HG03378 (cell line): ENCODE measurements at regions not wholly inside any gene's neighbourhood (a gene's known extent, or its start where the extent isn't known, plus 50 kb on each side); places are given as distances from the start of the nearest gene placed in this dataset.

Source experiments
- ATAC-seq: cut with Tn5 transposase; IDR thresholded peaks from one replicate; pipeline ENCODE4 v1.9.1; 2021; ENCODE audit warnings: mild to moderate bottlenecking, moderate library complexity; ENCODE audit not compliant: unreplicated experiment

GRCh38 chr12:127687181-127687580, 579.8 kb upstream of the TMEM132C start:
- no peak for ATAC-seq

GRCh38 chr12:127688906-127689428, 578.0 kb upstream of the TMEM132C start:
- no peak for ATAC-seq

- ATAC-seq, result no peak
These were observed 576.8 kb upstream of the TMEM132C start for GRCh38 chr12:127690161-127690560.

- no peak for ATAC-seq
These were observed 570.0 kb upstream of the TMEM132C start for GRCh38 chr12:127696963-127697362.

- no peak for ATAC-seq
These were observed 563.9 kb upstream of the TMEM132C start for GRCh38 chr12:127703026-127703425.

GRCh38 chr12:127711108-127711507, 555.9 kb upstream of the TMEM132C start:
- no peak for ATAC-seq

GRCh38 chr12:127712561-127712960, 554.4 kb upstream of the TMEM132C start:
- no peak for ATAC-seq

GRCh38 chr12:127716166-127716565, 550.8 kb upstream of the TMEM132C start:
- no peak for ATAC-seq

- no peak for ATAC-seq
These were observed 549.7 kb upstream of the TMEM132C start for GRCh38 chr12:127717278-127717677.

- no peak for ATAC-seq
These were observed 546.6 kb upstream of the TMEM132C start for GRCh38 chr12:127720334-127720733.

GRCh38 chr12:127722611-127723010, 544.4 kb upstream of the TMEM132C start:
- ATAC-seq, result no peak

- ATAC-seq, result no peak
These were observed 543.7 kb upstream of the TMEM132C start for GRCh38 chr12:127723251-127723650.

- ATAC-seq, result no peak
These were observed 540.2 kb upstream of the TMEM132C start for GRCh38 chr12:127726671-127727315.

- ATAC-seq, result no peak
These were observed 538.7 kb upstream of the TMEM132C start for GRCh38 chr12:127728285-127728684.

GRCh38 chr12:127728729-127729128, 538.2 kb upstream of the TMEM132C start:
- ATAC-seq, result no peak

- no peak for ATAC-seq
These were observed 537.6 kb upstream of the TMEM132C start for GRCh38 chr12:127729381-127729780.

- no peak for ATAC-seq
These were observed 535.3 kb upstream of the TMEM132C start for GRCh38 chr12:127731657-127732056.

GRCh38 chr12:127742231-127742630, 524.7 kb upstream of the TMEM132C start:
- ATAC-seq, result no peak

GRCh38 chr12:127745469-127746212, 521.3 kb upstream of the TMEM132C start:
- ATAC-seq, result no peak

GRCh38 chr12:127749416-127749815, 517.6 kb upstream of the TMEM132C start:
- no peak for ATAC-seq

GRCh38 chr12:127750076-127750840, 516.7 kb upstream of the TMEM132C start:
- ATAC-seq, result no peak

GRCh38 chr12:127752802-127753201, 514.2 kb upstream of the TMEM132C start:
- no peak for ATAC-seq
